ENCODE measurements at regions not wholly inside any gene's neighbourhood (a gene's known extent, or its start where the extent isn't known, plus 50 kb on each side); places are given as distances from the start of the nearest gene placed in this dataset.

DNA sequence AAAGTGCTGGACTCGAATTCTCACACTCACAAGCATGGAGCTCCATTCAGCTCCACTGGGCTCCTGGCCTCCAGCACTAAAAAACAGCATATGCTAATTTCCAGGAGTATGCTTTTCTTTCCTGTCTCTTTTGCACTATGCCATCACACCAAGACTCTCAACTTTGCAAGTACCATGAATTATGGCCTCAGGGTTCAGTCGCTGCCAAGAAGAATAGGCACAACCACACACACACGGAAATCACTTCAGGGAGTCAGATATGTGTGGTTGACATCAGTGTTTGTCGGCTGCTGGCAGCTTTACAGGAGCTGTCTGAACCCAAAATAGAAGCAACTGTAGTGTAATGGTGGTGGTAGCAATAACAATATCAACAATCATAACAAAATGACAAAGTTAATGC lies 305.0 kb upstream of the SLCO3A1 start:
- in situ Hi-C loops (cut with MboI; ENCODE audit: low sequenced_read_pairs, unreplicated experiment), result no loop called here
- no peak for DNase-seq (ENCODE audit: low spot score)
- TF ChIP-seq, protein P1, sequence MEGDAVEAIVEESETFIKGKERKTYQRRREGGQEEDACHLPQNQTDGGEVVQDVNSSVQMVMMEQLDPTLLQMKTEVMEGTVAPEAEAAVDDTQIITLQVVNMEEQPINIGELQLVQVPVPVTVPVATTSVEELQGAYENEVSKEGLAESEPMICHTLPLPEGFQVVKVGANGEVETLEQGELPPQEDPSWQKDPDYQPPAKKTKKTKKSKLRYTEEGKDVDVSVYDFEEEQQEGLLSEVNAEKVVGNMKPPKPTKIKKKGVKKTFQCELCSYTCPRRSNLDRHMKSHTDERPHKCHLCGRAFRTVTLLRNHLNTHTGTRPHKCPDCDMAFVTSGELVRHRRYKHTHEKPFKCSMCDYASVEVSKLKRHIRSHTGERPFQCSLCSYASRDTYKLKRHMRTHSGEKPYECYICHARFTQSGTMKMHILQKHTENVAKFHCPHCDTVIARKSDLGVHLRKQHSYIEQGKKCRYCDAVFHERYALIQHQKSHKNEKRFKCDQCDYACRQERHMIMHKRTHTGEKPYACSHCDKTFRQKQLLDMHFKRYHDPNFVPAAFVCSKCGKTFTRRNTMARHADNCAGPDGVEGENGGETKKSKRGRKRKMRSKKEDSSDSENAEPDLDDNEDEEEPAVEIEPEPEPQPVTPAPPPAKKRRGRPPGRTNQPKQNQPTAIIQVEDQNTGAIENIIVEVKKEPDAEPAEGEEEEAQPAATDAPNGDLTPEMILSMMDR (IDR thresholded peaks at IDR 0.05; ENCODE audit: borderline replicate concordance, control extremely low read depth, extremely low read depth, insufficient read depth, missing control alignments), result no peak

DNA sequence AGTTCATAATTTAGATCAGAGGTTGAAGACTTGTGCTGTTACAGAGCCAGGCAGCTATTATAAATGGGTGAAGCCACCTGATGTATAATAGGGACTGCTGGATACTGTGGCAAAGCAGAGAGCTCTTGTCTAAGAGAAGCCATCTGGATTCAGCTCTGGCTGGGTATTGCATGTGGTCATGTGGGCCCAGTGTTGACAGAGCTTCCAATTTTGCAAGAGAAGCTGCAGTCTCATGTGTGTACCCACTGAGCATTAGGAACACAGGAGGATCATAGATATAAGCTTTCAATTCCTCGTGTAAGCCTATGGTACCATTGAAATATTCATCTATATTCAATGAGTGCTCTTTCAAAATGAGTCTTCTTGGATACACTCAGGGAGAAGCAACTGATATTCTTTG lies 303.9 kb upstream of the SLCO3A1 start:
- TF ChIP-seq, protein P1 (IDR thresholded peaks at IDR 0.05; ENCODE audit: borderline replicate concordance, control extremely low read depth, extremely low read depth, insufficient read depth, missing control alignments), result no peak
- no peak for DNase-seq (ENCODE audit: low spot score)
- in situ Hi-C loops (cut with MboI; ENCODE audit: low sequenced_read_pairs, unreplicated experiment), result no loop called here

DNA sequence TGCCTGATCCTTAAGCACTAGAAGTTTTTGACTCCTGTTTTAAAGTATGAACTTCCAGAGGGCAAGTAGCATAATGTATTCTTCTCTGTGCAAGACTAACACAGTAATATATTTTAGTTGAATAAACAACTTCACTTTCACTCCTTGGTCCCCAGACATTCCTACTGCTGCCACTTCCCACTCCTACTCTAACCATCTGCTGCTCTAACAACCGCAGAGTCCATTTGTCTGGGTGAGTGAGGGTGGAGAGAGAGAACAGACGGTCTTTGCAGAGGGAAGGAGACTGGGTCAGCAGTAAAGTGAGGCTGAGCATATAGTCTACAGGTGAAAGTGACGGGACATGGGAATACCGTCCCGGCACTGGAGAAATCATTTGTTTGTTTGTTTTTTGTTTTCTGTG lies 301.0 kb upstream of the SLCO3A1 start:
- TF ChIP-seq, protein P1 (IDR thresholded peaks at IDR 0.05; ENCODE audit: borderline replicate concordance, control extremely low read depth, extremely low read depth, insufficient read depth, missing control alignments), result no peak
- in situ Hi-C loops (cut with MboI; ENCODE audit: low sequenced_read_pairs, unreplicated experiment), result no loop called here
- DNase-seq (ENCODE audit: low spot score), result no peak

DNA sequence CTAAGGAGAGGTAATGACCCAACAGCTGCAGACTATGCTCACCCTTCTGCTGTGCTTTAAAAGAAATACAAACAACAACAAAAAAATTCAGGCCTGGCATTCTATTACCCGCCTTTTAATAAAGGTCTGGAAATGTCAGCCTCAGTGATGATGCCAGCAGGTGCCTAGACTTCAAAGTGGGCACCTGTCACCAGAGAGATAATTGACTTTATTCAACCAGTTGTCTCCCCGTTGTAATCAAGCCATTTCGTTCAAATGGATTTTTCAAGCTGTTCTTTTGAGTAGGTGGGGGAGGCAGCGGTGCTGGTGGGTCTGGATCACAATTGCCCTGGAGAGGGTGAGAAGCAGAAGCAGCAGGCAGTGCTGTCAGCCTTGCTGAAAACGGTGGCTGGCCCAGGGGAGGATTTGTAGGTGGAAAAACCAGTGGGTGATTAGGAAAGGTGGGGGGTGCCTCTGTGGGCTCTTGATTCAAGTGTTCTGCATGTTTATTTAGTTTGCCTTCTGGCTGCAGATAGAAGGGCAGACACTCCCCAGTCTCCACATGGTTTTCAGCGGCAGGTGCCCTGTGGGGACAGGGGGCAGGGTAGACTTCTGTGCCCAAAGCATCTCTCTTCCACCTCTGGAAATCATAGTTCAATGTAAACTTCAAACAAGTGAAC lies 300.2 kb upstream of the SLCO3A1 start:
- in situ Hi-C loops (cut with MboI; ENCODE audit: low sequenced_read_pairs, unreplicated experiment), result no loop called here
- TF ChIP-seq, protein P1 (IDR thresholded peaks at IDR 0.05; ENCODE audit: borderline replicate concordance, control extremely low read depth, extremely low read depth, insufficient read depth, missing control alignments), result no peak
- DNase-seq (ENCODE audit: low spot score), result no peak

DNA sequence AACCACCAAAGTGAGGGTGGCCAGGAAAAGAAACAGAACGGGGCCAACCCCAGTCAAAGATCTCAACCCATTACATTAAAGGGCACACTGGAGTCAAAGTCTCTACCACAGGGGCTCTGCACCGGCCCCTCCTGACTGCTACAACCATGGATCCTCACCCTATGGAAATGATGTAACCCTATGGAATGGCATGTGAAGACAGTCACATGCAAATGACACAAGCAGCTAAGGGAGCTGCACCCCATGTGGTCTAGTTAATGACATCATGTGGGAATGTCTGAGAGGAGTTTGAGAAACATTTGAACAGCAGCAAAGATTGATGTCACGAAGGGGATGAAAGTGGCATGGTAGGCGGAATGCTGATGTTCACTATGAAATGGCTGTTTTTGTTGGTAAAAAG lies 298.2 kb upstream of the SLCO3A1 start:
- TF ChIP-seq, protein P1 (IDR thresholded peaks at IDR 0.05; ENCODE audit: borderline replicate concordance, control extremely low read depth, extremely low read depth, insufficient read depth, missing control alignments), result no peak
- in situ Hi-C loops (cut with MboI; ENCODE audit: low sequenced_read_pairs, unreplicated experiment), result no loop called here
- DNase-seq (ENCODE audit: low spot score), result no peak

DNA sequence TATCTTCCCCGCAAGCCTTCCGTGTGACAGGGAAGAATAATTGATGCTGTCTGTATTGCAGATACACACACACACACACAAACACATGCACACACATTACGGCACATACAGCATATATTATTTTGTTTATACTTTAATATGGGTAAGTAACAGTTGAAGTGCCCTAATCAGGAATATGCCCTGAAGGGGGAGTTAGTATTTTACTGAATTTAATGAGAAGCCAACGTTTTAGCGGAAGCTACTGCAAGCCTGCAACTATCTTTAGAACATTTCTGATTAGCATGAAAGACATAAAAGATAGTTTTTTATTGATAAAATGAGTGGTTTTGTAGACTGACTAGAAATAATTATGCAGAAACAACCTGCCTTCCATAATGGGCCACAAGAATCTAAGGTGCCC lies 296.6 kb upstream of the SLCO3A1 start:
- TF ChIP-seq, protein P1 (IDR thresholded peaks at IDR 0.05; ENCODE audit: borderline replicate concordance, control extremely low read depth, extremely low read depth, insufficient read depth, missing control alignments), result no peak
- in situ Hi-C loops (cut with MboI; ENCODE audit: low sequenced_read_pairs, unreplicated experiment), result no loop called here
- DNase-seq (ENCODE audit: low spot score), result no peak

Measured in GM13976 (cell line).